Right lobe of liver (tissue), 6 donors: ENCODE measurements at regions not wholly inside any gene's neighbourhood (a gene's known extent, or its start where the extent isn't known, plus 50 kb on each side); places are given as distances from the start of the nearest gene placed in this dataset.

Experiments
- ATAC-seq, 4 donors: fragments of 200-7000 bp; cut with Tn5 transposase; one replicate each; pipeline ENCODE4 v1.9.1; 2020; ENCODE audit warnings: mild to moderate bottlenecking in 4 of 4, moderate library complexity in 4 of 4
- DNase-seq, 3 donors: peaks; one replicate each; pipeline ENCODE4 v3.0.0-alpha.2; 2020
- H3K27ac ChIP-seq, 3 donors: fragments of 200-600 bp; one replicate each; pipeline ENCODE4 v1.8.0; 2022
- H3K27me3 ChIP-seq, 2 donors: fragments of 200-600 bp; one replicate each; pipeline ENCODE4 v1.8.0; 2022
- H3K36me3 ChIP-seq, 4 donors: fragments of 200-600 bp; sonication (generic) in 1 of 4; one replicate each; pipeline versions ENCODE4 v1.5.1 to v1.8.0; 2017 to 2022; ENCODE audit warnings: control low read depth in 1 of 4
- H3K4me1 ChIP-seq, 4 donors: fragments of 200-600 bp; sonication (generic) in 1 of 4; one replicate each; pipeline versions ENCODE4 v1.5.1 to v1.8.0; 2017 to 2022; ENCODE audit warnings: control low read depth in 1 of 4
- H3K4me3 ChIP-seq, 3 donors: fragments of 200-600 bp; one replicate each; pipeline ENCODE4 v1.8.0; 2022
- H3K9me3 ChIP-seq, 4 donors: fragments of 200-600 bp; sonication (generic) in 1 of 4; one replicate each; pipeline versions ENCODE4 v1.5.1 to v1.8.0; 2017 to 2022; ENCODE audit warnings: control low read depth in 1 of 4
- POLR2A ChIP-seq: fragments of 450-650 bp; IDR thresholded peaks from one replicate; pipeline ENCODE4 v1.6.1; 2017; ENCODE audit warnings: antibody characterized with exemption, mild to moderate bottlenecking
- WGBS: methylation state at CpG from one replicate; pipeline ENCODE4 v1.1.6; 2018; ENCODE audit warnings: low coverage, low lambda C conversion rate; ENCODE audit not compliant: insufficient coverage; ENCODE audit errors: missing lambda C conversion rate; 5-methylcytosine and 5-hydroxymethylcytosine counted together
- intact Hi-C, 2 donors: fragments of 100-400 bp; cut with DNase I; formaldehyde crosslinking; loops; one replicate each; pipeline versions ENCODE4 v1.11.2 to v1.14.1; 2022
- TF ChIP-seq, protein P1 (sequence below), 4 donors: fragments of 200-600 bp in 3 of 4; fragments of 450-650 bp in 1 of 4; IDR thresholded peaks; one replicate each; pipeline versions ENCODE4 v1.5.1 to v1.8.0; 2016 to 2022; ENCODE audit warnings: antibody characterized with exemption in 4 of 4, mild to moderate bottlenecking in 2 of 4
- donor health status: DM: no; HTN: yes; CAD: no.
- donor health status: DM: no; HTN: no; CAD: no.
- donor health status: DM: no; HTN: no; CAD: no.
- donor health status: DM: no; HTN: yes; CAD: no.
- donor health status: DM: no; HTN: yes; CAD: no.

DNA sequence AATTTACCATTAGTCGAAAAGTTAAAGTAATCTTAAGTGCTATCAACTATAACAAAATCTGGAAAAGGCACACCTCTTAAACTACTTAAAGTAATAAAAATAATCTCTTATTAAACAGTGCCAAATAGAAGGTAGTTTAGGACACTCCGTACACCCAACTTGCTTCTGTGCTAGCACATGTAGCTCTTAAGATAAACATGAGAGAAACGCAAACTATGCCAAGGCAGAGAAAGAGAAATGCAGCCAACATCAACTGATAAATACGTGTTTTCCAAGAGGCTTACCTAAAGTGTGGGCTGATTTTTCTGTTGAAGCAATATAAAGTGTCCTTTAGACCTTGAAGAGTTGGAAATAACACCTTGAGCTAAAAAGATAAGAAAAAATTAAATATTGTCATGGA lies 480.6 kb upstream of the DAB2 start:
- 40% methylated on average over 4 of the region's 4 CpGs for WGBS
- Histone ChIP-seq H3K27ac (no peak overlapping the region), H3K4me3 (no peak overlapping the region), H3K4me1 (no peaks in the 10 kb centered on the region), H3K9me3 (no peaks in the 10 kb centered on the region), H3K36me3 (no peaks in the 10 kb centered on the region), H3K27me3 (no peaks in the 10 kb centered on the region)
- DNase-seq (no peak), ATAC-seq (no peak)
- intact Hi-C loops = no loop called here
- TF ChIP-seq POLR2A = no peak
- TF ChIP-seq, protein P1, sequence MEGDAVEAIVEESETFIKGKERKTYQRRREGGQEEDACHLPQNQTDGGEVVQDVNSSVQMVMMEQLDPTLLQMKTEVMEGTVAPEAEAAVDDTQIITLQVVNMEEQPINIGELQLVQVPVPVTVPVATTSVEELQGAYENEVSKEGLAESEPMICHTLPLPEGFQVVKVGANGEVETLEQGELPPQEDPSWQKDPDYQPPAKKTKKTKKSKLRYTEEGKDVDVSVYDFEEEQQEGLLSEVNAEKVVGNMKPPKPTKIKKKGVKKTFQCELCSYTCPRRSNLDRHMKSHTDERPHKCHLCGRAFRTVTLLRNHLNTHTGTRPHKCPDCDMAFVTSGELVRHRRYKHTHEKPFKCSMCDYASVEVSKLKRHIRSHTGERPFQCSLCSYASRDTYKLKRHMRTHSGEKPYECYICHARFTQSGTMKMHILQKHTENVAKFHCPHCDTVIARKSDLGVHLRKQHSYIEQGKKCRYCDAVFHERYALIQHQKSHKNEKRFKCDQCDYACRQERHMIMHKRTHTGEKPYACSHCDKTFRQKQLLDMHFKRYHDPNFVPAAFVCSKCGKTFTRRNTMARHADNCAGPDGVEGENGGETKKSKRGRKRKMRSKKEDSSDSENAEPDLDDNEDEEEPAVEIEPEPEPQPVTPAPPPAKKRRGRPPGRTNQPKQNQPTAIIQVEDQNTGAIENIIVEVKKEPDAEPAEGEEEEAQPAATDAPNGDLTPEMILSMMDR (IDR thresholded peaks at IDR 0.05) = no peak

DNA sequence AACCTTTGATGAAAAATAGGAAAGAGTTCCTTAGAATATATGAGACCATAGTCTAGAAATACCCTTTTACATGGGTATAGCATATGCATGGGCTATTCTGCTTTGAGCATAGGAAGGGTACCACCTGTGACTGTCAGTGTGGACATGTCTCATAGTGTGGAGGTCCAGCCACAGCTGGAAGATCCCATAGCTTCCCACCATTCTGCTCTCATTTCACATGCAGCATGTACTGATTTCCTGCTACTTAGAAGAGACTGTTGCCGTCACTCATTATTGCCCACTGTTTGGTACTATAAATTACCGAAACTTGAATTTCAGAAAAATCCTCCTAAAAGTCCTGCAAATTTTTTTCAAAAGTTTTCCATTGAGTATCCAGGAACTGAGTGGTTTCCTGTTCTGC lies 477.8 kb upstream of the DAB2 start:
- Histone ChIP-seq H3K27ac (no peak overlapping the region), H3K4me1 (no peaks in the 10 kb centered on the region), H3K27me3 (no peaks in the 10 kb centered on the region), H3K4me3 (no peak overlapping the region), H3K36me3 (no peaks in the 10 kb centered on the region), H3K9me3 (no peaks in the 10 kb centered on the region)
- intact Hi-C loops = no loop called here
- no peak for DNase-seq
- no peak for ATAC-seq
- WGBS = 63% methylated on average over 2 of the region's 2 CpGs
- no peak for TF ChIP-seq POLR2A
- TF ChIP-seq, protein P1 (IDR thresholded peaks at IDR 0.05) = no peak

DNA sequence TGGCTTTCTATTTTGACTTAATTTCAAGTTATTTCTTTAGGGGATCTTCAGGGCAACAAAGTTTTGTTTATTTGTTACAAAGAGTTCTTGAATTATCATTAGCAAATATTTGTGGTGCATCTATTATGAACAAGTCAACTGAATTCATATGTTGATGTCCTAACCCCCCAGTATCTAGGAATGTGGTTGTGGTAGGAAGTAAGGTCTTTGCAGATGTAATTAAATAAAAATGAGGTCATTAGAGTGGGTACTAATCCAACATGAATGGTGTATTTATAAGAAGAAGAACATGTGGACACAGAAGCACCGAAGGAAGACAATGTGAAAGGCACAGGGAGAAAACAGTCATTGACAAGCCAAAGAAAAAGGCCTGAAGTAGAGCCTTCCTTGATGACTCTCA lies 474.0 kb upstream of the DAB2 start:
- H3K9me3 ChIP-seq = no peaks in the 10 kb centered on the region
- H3K27ac ChIP-seq = no peak overlapping the region
- H3K27me3 ChIP-seq = no peaks in the 10 kb centered on the region
- DNase-seq (no peak), ATAC-seq (no peak)
- WGBS = 100% methylated on average over 1 of the region's 1 CpG
- TF ChIP-seq, protein P1 (IDR thresholded peaks at IDR 0.05) = no peak
- TF ChIP-seq POLR2A = no peak
- intact Hi-C loops = no loop called here
- no peaks in the 10 kb centered on the region for H3K4me1 ChIP-seq
- no peak overlapping the region for H3K4me3 ChIP-seq
- H3K36me3 ChIP-seq = no peaks in the 10 kb centered on the region

DNA sequence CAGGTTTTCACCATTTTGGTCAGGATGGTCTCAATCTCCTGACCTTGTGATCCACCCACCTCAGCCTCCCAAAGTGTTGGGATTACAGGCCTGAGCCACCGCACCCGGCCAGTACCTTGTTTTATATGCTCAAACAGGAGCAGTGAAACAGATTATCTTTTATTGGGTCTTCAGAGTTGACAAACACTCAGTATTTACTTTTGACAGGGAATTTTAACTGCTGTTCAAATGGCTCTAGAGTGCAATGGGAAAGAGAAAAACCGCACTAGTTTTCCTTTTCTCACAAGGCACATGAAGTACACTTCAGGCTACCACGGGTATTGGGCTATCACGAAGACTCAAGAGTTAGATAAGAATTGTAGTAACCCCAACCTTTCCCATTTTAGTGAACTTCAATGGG lies 471.9 kb upstream of the DAB2 start:
- Histone ChIP-seq H3K4me1 (no peaks in the 10 kb centered on the region), H3K9me3 (no peaks in the 10 kb centered on the region), H3K4me3 (no peak overlapping the region), H3K27me3 (no peaks in the 10 kb centered on the region), H3K27ac (no peak overlapping the region), H3K36me3 (no peaks in the 10 kb centered on the region)
- WGBS = 60% methylated on average over 5 of the region's 5 CpGs
- DNase-seq (no peak), ATAC-seq (no peak)
- intact Hi-C loops = no loop called here
- TF ChIP-seq, protein P1 (IDR thresholded peaks at IDR 0.05) = no peak
- TF ChIP-seq POLR2A = no peak

DNA sequence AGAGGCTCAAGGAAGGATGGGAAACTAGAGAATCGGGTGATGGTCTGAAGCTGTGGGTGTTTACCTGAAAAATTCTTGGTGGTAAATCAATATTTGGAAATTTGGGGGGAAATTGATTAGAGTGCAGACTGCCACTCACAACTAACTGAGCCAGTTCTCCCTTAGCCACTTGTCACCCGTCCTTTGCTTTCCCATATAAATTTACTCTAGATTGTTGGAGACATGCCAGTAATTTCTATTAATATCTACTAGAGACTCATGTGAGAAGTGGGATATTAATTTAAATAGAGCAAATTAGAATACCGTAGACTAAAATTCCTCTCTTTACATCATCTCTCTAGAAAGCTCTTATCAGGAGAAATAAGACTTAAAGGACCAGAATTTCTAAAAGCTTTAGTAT lies 471.3 kb upstream of the DAB2 start:
- no peak for DNase-seq
- Histone ChIP-seq H3K4me1 (no peaks in the 10 kb centered on the region), H3K27ac (no peak overlapping the region), H3K4me3 (no peak overlapping the region), H3K27me3 (no peaks in the 10 kb centered on the region), H3K36me3 (no peaks in the 10 kb centered on the region), H3K9me3 (no peaks in the 10 kb centered on the region)
- intact Hi-C loops = no loop called here
- WGBS = 75% methylated on average over 3 of the region's 3 CpGs
- no peak for TF ChIP-seq POLR2A
- TF ChIP-seq, protein P1 (IDR thresholded peaks at IDR 0.05) = no peak
- ATAC-seq = no peak
